K562 (cell line): ENCODE measurements at regions not wholly inside any gene's neighbourhood (a gene's known extent, or its start where the extent isn't known, plus 50 kb on each side); places are given as distances from the start of the nearest gene placed in this dataset.

Source experiments
- ATAC-seq: fragments of 200-7000 bp; cut with Tn5 transposase; 3 replicates; pipeline ENCODE4 v1.9.1; 2020; ENCODE audit warnings: moderate library complexity
- BruUV-seq: library from RNA; stranded (reverse); fragments of 400-500 nt; replicated peaks from 2 replicates; lab custom pipeline; 2021; lab: Mats Ljungman, UMichigan
- CTCF ChIA-PET: fragments of 300-600 bp; formaldehyde crosslinking; extraction: SDS; loops from one replicate; lab custom pipeline; 2021; ENCODE audit warnings: low intra/inter-chr PET ratio; lab: Yijun Ruan, JAX
- POLR2A ChIA-PET: fragments of 300-600, 350-650 bp; sonication (Branson Sonifier 250); formaldehyde crosslinking; extraction: SDS; loops from one replicate; lab custom pipeline; 2021; ENCODE audit warnings: antibody characterized with exemption, inconsistent platforms; lab: Yijun Ruan, JAX
- DNase-seq, 4 experiments: peaks; one replicate each; pipeline versions ENCODE4 v3.0.0 to v3.0.0-alpha.2; 2011 to 2018; ENCODE audit warnings: low spot score in 3 of 4, mixed read lengths in 3 of 4; ENCODE audit errors: extremely low read depth in 1 of 4
- FAIRE-seq: peaks from 2 replicates; lab custom pipeline; 2011; peaks lifted over from hg19 to GRCh38; lab: Jason Lieb, UNC
- H2AFZ ChIP-seq: 2 replicates; pipeline ENCODE4 v1.6.0; 2011; ENCODE audit warnings: low read depth, low read length, control low read depth, inconsistent platforms
- H3K27ac ChIP-seq: fragments of 200-600 bp; 3 replicates; pipeline ENCODE4 v1.8.0; 2011; ENCODE audit warnings: low read depth, mild to moderate bottlenecking, control low read depth, inconsistent platforms, low read length, moderate library complexity, mixed read lengths; ENCODE audit errors: extremely low read depth
- H3K27me3 ChIP-seq, 2 experiments: fragments of 300-600 bp in 1 of 2; 2 replicates in 1 of 2; 3 replicates in 1 of 2; pipeline versions ENCODE4 v1.6.0 to v1.8.0; 2011; ENCODE audit warnings: inconsistent platforms in 2 of 2, low read length in 2 of 2, mild to moderate bottlenecking in 1 of 2, mixed read lengths in 1 of 2, moderate library complexity in 1 of 2; ENCODE audit not compliant: control insufficient read depth in 2 of 2, insufficient read depth in 2 of 2
- H3K36me3 ChIP-seq: fragments of 300-600 bp; 3 replicates; pipeline ENCODE4 v1.8.0; 2011; ENCODE audit warnings: mild to moderate bottlenecking, low read length, inconsistent platforms; ENCODE audit not compliant: control insufficient read depth, insufficient read depth
- H3K4me1 ChIP-seq, 2 experiments: fragments of 200-600 bp in 1 of 2; replicated peaks in 1 of 2; 2 replicates in 1 of 2; 3 replicates in 1 of 2; pipeline versions ENCODE4 v1.5.1 to v1.8.0; 2011; ENCODE audit warnings: inconsistent platforms in 2 of 2, low read length in 2 of 2, mild to moderate bottlenecking in 1 of 2, mixed read lengths in 1 of 2, moderate library complexity in 1 of 2; ENCODE audit not compliant: control insufficient read depth in 2 of 2, insufficient read depth in 2 of 2
- H3K4me2 ChIP-seq: 2 replicates; pipeline ENCODE4 v1.6.1; 2011; ENCODE audit warnings: low read length, control low read depth, inconsistent platforms, mixed read lengths; ENCODE audit not compliant: insufficient read depth
- H3K4me3 ChIP-seq: fragments of 200-600 bp; sonication (generic), shearing (Covaris generic); 2 replicates; pipeline ENCODE4 v1.5.1; 2016; ENCODE audit warnings: control low read depth, inconsistent platforms
- H3K79me2 ChIP-seq: fragments of 200-600 bp; 3 replicates; pipeline ENCODE4 v1.8.0; 2011; ENCODE audit warnings: low read length, inconsistent platforms; ENCODE audit not compliant: control insufficient read depth, insufficient read depth
- H3K9ac ChIP-seq, 2 experiments: 2 replicates each; pipeline versions ENCODE4 v1.6.0 to v1.6.1; 2011; ENCODE audit warnings: low read depth in 2 of 2, low read length in 2 of 2, control low read depth in 1 of 2, inconsistent platforms in 1 of 2, mild to moderate bottlenecking in 1 of 2, mixed read lengths in 1 of 2; ENCODE audit not compliant: insufficient read depth in 1 of 2
- H3K9me1 ChIP-seq: one replicate; pipeline ENCODE4 v1.6.0; 2011; ENCODE audit warnings: inconsistent platforms, mild to moderate bottlenecking, low read length, moderate library complexity; ENCODE audit not compliant: control insufficient read depth, insufficient read depth
- H3K9me3 ChIP-seq: replicated peaks from 2 replicates; pipeline ENCODE4 v1.5.1; 2011; ENCODE audit warnings: low read depth, low read length, inconsistent platforms; ENCODE audit not compliant: control insufficient read depth, insufficient read depth
- H4K20me1 ChIP-seq: replicated peaks from 2 replicates; pipeline ENCODE4 v1.6.1; 2011; ENCODE audit warnings: low read length, inconsistent platforms, mixed read lengths; ENCODE audit not compliant: control insufficient read depth, insufficient read depth
- POLR2B ChIP-seq: fragments of 450-650 bp; IDR thresholded peaks from 2 replicates; pipeline ENCODE4 v1.6.1; 2018; ENCODE audit warnings: low read depth; ENCODE audit not compliant: partially characterized antibody
- TAF9B ChIP-seq: fragments of 450-650 bp; IDR thresholded peaks from 2 replicates; pipeline ENCODE4 v1.6.1; 2018; ENCODE audit warnings: mild to moderate bottlenecking; ENCODE audit not compliant: partially characterized antibody
- WGBS: fragments of 100-300 bp; shearing (Covaris generic); methylation state at CpG from one replicate; pipeline ENCODE4 v1.1.6; 2016; ENCODE audit warnings: low coverage, mixed read lengths; ENCODE audit not compliant: insufficient coverage; ENCODE audit errors: missing lambda C conversion rate; 5-methylcytosine and 5-hydroxymethylcytosine counted together
- in situ Hi-C: fragments of 300-500 bp; cut with MboI; formaldehyde crosslinking; loops from 4 replicates; pipeline ENCODE4 v1.15.0; 2018; ENCODE audit warnings: inconsistent platforms, mixed read lengths
- intact Hi-C: fragments of 100-400 bp; cut with micrococcal nuclease; formaldehyde crosslinking; loops from 2 replicates; pipeline ENCODE4 v1.14.2; 2022
- TF ChIP-seq, protein P1 (sequence below), 3 experiments: IDR thresholded peaks in 2 of 3; conservative IDR thresholded peaks in 1 of 3; 2 replicates each; pipeline ENCODE4 v1.5.1; 2011 to 2012; ENCODE audit warnings: low read length in 3 of 3, mild to moderate bottlenecking in 3 of 3, control low read depth in 2 of 3, improper control_type of control experiment in 1 of 3, inconsistent platforms in 1 of 3, low read depth in 1 of 3, mixed read lengths in 1 of 3, moderate library complexity in 1 of 3; ENCODE audit not compliant: insufficient read depth in 2 of 3

DNA sequence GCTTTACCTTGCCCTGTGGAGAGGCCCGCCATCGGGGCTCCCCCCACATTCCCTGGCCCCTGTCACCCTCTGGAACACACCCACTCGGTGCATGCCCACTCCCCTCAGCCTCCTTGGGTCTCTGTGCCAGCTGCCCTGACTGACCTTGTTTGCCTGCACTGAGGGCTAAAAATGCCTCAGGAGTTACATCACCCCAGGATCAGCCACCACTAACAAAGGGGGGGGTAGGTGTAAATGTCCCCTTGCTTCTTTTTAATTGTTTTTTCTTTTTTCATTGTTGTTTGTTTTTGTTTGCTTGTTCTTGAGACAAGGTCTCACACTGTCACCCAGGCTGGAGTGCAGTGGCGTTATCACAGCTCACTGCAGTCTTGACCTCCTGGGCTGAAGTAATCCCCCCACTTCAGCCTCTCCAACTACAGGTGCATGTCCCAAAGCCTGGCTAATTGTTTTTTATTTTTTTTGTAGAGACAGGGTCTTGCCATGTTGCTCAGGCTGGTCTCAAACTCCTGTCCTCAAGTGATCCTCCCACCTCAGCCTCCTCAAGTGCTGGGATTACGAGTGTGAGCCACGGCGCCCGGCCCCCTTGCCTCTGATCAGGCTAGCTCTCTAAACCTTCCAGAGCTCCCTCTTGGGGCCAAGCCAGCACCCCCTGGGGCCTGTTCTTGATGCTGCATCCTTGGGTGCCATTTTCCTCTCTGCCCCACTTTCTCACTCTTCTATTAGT lies 297.1 kb downstream of the UQCRFS1 start:
- intact Hi-C loops (no loop called here), in situ Hi-C loops (no loop called here)
- Histone ChIP-seq H3K36me3 (no peaks in the 10 kb centered on the region), H2AFZ (no peak overlapping the region), H3K27ac (no peak overlapping the region), H3K4me2 (no peak overlapping the region), H3K9me1 (no peaks in the 10 kb centered on the region), H3K9me3 (no peaks in the 10 kb centered on the region), H3K4me3 (no peak overlapping the region), H4K20me1 (no peaks in the 10 kb centered on the region), H3K4me1 (no peaks in the 10 kb centered on the region), H3K27me3 (peaks cover 0 to 7% of the 10 kb centered on the region in 2 experiments; a peak in 1 of 5 replicates), H3K9ac (no peak overlapping the region), H3K79me2 (no peaks in the 10 kb centered on the region)
- TF ChIP-seq, protein P1, sequence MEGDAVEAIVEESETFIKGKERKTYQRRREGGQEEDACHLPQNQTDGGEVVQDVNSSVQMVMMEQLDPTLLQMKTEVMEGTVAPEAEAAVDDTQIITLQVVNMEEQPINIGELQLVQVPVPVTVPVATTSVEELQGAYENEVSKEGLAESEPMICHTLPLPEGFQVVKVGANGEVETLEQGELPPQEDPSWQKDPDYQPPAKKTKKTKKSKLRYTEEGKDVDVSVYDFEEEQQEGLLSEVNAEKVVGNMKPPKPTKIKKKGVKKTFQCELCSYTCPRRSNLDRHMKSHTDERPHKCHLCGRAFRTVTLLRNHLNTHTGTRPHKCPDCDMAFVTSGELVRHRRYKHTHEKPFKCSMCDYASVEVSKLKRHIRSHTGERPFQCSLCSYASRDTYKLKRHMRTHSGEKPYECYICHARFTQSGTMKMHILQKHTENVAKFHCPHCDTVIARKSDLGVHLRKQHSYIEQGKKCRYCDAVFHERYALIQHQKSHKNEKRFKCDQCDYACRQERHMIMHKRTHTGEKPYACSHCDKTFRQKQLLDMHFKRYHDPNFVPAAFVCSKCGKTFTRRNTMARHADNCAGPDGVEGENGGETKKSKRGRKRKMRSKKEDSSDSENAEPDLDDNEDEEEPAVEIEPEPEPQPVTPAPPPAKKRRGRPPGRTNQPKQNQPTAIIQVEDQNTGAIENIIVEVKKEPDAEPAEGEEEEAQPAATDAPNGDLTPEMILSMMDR (IDR thresholded peaks at IDR 0.05 in 2 of 3, conservative IDR thresholded peaks at IDR 0.05 in 1 of 3; ENCODE audit: insufficient read depth in 2 of 3, low read depth in 1 of 3, low read length in 3 of 3): peak in 2 of 3 experiments; percentile 14 to 17; a peak in 2 of 6 replicates
- TF ChIP-seq TAF9B (no peak), POLR2B (no peak)
- DNase-seq (peak in 1 of 4 experiments; percentile 2), FAIRE-seq (no peak), ATAC-seq (peak; percentile 55; the same call in 1 of the 3 replicates)
- POLR2A ChIA-PET: no interaction called here
- BruUV-seq: no TSS peak
- CTCF ChIA-PET: no interaction called here
- WGBS: 0% methylated on average over 5 of the region's 8 CpGs
